ENCODE measurements at regions not wholly inside any gene's neighbourhood (a gene's known extent, or its start where the extent isn't known, plus 50 kb on each side); places are given as distances from the start of the nearest gene placed in this dataset.
"Not testable (repeated sequence)": the region's sequence is repeated elsewhere in the genome, so short reads cannot be mapped to it uniquely, and the experiment has no call there.

DNA sequence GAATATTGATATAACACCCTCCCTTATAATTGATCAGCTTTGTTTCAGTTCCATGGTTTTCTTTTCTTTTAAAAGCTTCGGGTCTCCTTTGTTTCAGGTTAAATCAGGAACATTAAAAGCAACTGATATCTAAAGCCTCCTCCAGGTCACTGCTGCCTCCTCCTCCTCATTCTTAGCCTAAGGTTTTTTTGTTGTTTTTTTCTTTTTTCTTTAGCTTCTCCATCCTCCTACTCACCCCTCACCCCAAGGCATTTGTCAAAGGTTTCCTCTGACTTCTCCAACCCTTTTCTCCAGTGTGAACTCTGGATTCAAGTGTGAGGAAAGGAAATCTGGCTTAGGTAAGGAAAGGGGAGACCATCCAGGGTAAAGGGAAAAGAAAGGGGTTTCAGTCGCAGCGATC is 420.2 kb upstream of the NFE2L3 start:
- TF ChIP-seq CTCF (IDR thresholded peaks at IDR 0.05; ENCODE audit: low read depth, low read length, missing control alignments) = no peak
- no peak overlapping the region for H3K4me3 ChIP-seq (replicated peaks; ENCODE audit: low read depth, low read length)
- DNase-seq (ENCODE audit: extremely low read depth, low read depth) = no peak

DNA sequence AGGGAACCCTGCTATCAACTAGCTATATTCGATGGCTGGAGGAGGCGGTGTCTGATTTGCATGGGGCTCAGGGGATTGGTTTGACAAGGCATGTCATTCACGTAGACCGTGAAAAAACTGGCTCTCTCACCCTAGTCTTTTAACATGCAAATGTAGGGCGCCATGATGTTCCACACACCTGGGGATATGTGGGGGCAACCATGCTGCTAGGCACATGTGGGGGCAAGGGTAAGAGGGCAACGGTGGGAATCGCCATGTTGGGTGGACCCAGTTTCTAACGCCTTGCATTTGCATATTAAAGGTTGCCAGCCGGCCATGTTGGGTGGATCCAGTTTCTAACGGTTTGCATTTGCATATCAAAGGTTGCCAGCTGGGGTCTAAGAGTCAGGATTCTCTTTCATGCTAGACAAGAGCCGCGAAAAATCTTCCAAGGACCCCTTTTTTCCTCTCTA is 419.2 kb upstream of the NFE2L3 start:
- no peak overlapping the region for H3K4me3 ChIP-seq (replicated peaks; ENCODE audit: low read depth, low read length)
- TF ChIP-seq CTCF (IDR thresholded peaks at IDR 0.05; ENCODE audit: low read depth, low read length, missing control alignments) = no peak
- no peak for DNase-seq (ENCODE audit: extremely low read depth, low read depth)

DNA sequence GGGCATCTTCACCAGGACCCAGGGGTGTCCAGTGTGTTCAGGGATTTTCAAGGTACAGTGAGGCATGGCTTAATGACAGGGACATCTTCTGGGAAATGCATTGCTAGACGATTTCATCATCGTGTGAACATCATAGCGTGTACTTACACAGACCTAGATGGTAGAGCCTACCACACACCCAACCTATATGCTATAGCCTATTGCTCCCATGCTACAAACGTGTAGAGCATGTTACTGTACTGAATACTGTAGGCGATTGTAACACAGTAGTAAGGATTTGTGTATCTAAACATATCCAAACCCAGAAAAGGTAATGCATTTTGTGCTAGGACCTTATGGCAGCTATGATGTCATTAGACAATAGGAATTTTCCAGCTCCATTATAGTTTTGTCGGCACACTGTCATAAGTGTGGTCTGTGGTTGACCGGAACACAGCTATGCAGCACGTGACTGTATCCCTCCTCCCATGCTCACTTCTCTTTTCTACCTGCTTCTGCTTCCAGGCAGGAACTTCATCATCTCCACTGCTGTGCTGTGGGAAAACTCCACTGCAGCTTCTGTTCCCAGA is 416.2 kb upstream of the NFE2L3 start:
- DNase-seq (ENCODE audit: extremely low read depth, low read depth) = no peak
- no peak for TF ChIP-seq CTCF (IDR thresholded peaks at IDR 0.05; ENCODE audit: low read depth, low read length, missing control alignments)
- H3K4me3 ChIP-seq (replicated peaks; ENCODE audit: low read depth, low read length) = no peak overlapping the region

DNA sequence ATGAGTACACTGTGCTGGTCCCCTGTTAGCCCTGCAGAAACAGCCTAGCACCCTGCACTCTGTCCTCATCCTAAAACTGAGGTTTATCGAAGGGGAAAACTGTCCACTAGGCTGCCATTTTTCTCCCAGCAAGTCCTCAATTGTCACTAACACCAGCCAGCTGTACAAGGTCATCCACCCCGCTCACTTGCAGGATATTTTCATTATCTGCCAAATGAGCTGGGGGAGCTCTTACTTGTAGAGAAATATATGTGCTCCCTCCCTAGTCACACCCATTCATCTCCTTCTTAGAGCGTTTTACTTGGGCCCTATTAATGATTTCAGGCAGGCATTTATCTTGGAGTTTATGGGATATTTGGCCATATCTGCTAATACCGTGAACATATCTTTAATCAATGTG is 413.5 kb upstream of the NFE2L3 start:
- H3K4me3 ChIP-seq (replicated peaks; ENCODE audit: low read depth, low read length) = no peak overlapping the region
- DNase-seq (ENCODE audit: extremely low read depth, low read depth) = no peak
- no peak for TF ChIP-seq CTCF (IDR thresholded peaks at IDR 0.05; ENCODE audit: low read depth, low read length, missing control alignments)

DNA sequence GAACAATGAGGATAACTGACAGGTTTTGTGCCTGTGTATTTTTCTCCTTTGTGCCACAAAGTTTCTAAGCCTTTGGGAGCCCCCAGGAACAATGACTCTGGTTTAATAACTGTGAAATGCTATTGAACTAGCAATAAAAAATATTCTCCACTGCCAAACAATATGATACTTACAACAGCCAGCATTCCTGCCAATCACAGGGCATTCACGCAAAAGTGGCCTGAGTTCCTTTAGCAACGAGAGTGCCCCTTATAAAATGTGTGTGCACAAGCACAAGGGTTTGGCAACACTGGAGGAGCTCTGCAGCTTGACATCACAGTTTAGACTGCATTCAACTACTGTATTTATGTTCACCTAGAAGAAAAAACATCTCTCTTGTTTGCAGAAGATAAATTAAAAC is 412.9 kb upstream of the NFE2L3 start:
- H3K4me3 ChIP-seq (replicated peaks; ENCODE audit: low read depth, low read length) = no peak overlapping the region
- no peak for TF ChIP-seq CTCF (IDR thresholded peaks at IDR 0.05; ENCODE audit: low read depth, low read length, missing control alignments)
- no peak for DNase-seq (ENCODE audit: extremely low read depth, low read depth)

GRCh38 chr7:25742316-25742715 is 409.7 kb upstream of the NFE2L3 start:
- no peak overlapping the region for H3K4me3 ChIP-seq (replicated peaks; ENCODE audit: low read depth, low read length)
- DNase-seq (ENCODE audit: extremely low read depth, low read depth) = no peak
- no peak for TF ChIP-seq CTCF (IDR thresholded peaks at IDR 0.05; ENCODE audit: low read depth, low read length, missing control alignments)

GRCh38 chr7:25743670-25744451 is 408.1 kb upstream of the NFE2L3 start:
- not testable (repeated sequence) for H3K4me3 ChIP-seq (replicated peaks; ENCODE audit: low read depth, low read length); DNase-seq (ENCODE audit: extremely low read depth, low read depth)
